ENCODE measurements at regions not wholly inside any gene's neighbourhood (a gene's known extent, or its start where the extent isn't known, plus 50 kb on each side); places are given as distances from the start of the nearest gene placed in this dataset.

DNA sequence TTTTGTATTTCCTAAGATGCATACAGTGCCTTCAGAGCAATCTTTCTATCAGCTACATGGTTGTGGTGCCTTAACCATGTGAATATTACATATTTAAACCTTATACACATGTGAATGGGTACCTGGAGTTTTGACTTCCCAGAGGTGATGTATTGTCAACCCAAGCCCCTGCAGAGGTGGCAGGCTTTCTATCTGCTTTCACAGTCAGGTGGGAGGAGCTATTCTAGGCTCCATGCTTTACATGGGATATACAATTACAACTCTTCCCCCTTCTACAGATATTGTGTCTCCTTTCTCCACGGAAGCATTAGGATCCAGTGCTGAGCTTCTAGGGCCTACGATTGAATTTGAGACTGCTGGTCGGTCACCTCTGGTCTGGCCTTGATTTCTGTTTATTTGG, 89.8 kb upstream of the TUT7 start:
- DNase-seq (ENCODE audit: low spot score) = no peak

DNA sequence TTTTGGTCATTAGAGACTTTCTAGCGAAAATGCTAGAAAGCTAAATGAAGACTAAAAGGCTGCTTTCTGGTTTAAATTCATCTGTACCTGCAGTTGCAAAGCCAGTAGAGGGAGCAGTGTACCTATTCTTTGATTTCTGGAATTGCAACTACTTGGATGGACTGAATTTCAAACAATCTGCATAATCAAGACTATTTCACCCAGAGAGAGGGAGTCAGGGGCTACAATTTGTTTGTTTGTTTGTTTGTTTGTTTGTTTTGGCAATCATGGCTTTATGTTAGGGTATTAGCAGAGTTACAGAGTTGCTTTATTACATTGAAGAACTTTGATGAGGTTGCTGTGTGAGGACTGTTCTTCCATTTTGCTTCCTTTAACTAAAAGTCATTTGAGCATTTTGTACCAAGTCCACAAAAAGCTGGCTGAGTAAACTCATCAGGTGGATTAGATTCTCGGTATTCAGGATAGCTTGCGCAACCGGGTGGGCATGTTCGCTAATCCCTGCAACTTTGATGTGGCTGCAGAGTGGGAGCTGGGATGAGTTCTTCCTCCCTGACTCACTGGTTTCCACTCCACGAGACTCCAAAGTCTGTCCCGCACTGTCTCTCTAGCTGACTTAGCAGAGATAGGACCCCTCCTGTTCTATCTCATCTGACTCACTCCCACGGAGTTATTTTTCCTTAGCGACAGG, 80.0 kb upstream of the TUT7 start:
- no peak for DNase-seq (ENCODE audit: low spot score)

DNA sequence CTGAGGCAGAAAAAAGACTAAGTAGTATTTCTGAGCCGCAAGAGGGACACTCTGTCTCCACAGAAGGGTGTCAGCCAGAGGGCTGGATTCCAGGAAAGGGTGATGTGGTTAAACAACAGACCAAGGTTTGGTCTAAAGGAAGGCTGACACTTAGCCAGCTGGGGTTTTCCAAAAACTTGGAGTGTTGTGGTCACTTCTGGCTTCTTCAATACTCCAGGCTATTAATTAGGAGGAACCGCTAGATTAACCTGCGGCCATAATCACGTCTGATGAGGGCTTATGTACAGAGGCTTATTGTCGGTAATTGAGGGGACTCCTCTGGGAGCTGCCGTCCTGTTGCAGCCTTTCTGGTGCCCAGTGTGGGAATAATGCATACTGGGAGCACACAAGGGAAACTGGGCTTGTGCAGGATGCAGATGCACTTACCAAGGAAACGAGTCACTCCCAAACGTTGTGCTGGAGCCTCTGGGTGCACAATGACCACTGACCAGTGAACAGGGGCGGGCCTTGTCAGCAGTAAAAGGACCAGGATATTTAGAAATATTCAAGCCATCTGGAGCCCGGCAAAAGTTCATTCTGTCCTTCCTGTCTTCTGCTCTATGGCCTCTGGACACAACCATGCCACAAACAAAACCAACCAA, 70.2 kb upstream of the TUT7 start:
- DNase-seq (ENCODE audit: low spot score) = no peak

DNA sequence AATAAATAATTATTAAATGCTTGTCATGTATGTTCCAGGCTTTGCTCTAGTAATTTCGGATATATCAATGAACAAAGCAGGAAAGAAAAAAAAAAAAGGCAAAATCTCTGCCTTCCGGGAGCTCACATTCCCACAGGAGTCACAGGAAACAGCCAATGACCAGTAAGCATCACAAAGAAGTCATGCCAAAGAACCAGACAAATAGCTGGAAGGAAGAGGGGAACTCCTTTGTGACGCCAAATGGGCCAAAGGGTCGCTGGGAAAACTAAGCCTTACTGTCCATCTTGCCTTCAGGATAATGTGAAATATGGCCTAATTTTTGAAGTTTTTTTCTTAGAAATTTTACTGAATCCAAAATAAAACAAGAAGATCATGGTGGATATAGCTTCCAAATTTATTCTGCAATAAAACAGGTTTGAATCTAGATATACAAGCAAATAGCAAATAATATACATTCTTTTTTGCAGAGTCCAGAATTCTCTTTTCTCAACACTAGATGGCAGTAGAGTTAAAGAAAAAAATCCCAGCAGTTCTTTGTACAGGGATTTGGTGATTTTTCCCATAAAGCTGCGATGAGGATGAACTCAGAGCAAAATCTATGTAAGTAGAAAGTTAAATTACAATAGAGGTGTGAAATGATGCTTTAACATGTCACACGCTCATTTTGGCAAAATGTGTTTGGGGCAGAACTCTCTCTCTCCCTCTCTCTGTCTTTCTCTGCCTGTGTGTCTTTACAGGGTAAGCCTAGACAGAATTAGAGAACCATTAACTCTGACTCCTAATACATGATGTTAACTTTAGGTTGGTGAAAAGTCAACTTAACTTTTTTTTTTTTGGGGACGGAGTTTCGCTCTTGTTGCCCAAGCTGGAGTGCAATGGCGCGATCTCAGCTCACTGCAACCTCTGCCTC, 60.0 kb upstream of the TUT7 start:
- DNase-seq (ENCODE audit: low spot score) = no peak

DNA sequence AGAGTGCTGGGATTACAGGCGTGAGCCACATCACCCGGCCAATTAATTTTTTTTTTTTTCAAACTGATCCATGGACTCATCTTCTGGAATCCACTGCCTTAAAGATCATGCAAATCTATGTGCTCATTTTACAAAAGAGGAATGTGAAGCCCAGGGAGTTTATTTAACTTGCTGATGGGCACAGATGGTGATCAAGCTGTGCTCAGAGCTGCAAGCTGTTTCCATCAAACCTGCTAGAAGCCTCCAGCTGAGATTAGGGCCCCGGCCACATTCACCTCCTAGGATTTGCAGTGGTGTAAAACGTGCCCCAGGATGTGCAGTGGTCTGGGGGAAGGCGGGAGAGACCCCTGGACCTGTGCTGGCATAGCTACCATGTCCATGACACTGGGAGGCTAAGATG, 56.1 kb upstream of the TUT7 start:
- no peak for DNase-seq (ENCODE audit: low spot score)

DNA sequence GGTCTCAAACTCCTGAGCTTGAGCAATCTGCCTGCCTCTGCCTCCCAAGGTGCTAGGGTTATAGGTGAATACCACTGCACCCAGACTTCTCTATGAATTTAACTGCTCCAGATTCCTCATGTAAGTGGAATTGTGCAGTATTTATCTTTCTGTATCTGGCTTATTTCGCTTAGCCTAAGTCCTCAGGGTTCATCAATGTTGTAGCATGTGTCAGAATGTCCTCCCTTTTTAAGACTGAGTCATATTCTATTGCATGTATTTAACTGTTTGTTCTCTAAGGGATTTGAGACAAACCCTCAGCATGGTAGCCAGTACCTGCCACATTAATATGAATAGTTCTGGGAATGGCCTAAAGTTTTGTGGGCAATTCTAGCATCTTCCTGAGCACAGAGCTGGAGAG, 53.9 kb upstream of the TUT7 start:
- no peak for DNase-seq (ENCODE audit: low spot score)

DNA sequence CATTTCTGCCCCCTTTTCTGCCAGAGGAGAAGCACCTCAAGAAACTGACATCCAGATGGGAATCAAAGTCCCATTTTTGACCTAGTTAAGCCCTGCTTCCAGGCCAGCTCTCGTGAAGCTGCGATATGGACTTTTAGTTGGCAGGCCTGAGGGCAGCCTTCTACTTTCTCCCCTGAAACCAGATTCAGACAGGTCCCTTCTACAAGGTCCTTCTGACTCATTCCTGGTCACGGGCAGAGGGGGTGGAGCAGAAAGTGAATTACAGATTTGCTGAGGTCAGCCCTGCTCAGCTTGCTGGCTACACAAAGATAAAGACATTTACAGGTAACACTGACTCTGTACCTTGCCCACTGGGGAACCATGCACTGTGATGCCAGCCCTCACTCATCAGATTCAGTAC, 52.8 kb upstream of the TUT7 start:
- no peak for DNase-seq (ENCODE audit: low spot score)

DNA sequence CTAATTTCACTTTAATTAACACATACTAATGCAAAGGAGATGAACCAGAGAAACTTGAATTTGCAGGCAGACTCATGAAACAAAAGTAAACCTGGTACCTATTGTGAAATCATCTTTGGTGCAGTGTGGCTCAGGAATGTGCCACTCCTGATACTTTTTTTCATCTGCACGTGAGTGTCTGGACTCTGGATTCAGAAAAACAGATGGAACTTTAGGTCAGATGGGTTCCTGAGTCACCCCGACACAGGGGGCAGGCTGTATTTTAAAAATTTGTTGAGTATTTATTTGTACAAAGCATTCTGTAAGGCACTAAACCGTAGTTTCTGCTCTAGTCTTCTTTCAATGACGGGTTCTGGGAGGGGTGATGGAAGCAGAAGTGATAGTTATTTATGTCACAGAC, 52.2 kb upstream of the TUT7 start:
- DNase-seq (ENCODE audit: low spot score) = no peak

DNA sequence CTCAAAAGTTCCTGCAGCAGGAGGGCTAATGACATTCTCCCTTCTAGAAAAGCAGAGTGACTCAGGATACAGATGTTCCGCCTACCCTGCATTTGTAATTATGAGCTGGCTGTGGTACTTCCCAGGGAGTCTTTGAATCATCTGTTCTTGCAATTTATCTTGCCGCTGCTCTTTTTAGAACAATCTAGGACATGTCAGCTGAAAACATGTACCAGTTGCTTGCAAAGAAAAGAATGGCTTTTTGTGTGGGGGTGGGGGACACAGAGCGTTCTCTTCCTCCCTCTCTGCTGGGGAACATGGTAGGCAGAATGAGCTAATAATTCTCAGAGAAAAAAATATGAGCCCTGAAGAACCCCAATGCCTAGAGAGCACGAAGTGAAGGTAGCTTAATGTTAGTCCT, 51.7 kb upstream of the TUT7 start:
- no peak for DNase-seq (ENCODE audit: low spot score)

DNA sequence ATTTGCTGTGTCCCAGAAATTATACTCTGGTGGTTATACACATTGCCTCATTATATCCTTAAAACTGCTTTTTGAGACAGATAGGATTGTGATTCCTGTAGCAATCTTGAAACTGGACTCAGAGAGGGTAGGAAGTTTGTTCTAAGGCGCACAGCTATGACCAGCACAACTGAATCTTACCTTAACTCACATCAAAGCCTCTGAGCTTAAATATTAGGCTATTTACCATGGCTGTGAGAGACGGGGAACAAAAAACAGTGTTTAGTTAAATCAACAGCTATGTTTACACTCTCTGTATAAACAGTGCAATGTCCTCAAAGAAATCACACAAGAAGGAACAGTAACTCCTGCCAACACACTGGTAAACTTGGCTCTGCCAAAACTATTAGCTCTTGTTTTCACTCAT, 50.9 kb upstream of the TUT7 start:
- DNase-seq (ENCODE audit: low spot score) = no peak
